GM12878 (cell line): ENCODE measurements at regions not wholly inside any gene's neighbourhood (a gene's known extent, or its start where the extent isn't known, plus 50 kb on each side); places are given as distances from the start of the nearest gene placed in this dataset.

ENCODE experiments used
- CTCF ChIP-seq, 3 experiments: IDR thresholded peaks in 2 of 3; conservative IDR thresholded peaks in 1 of 3; 2 replicates each; pipeline ENCODE4 v1.5.1; 2011; ENCODE audit warnings: low read depth in 3 of 3, low read length in 3 of 3, mild to moderate bottlenecking in 3 of 3, control low read depth in 2 of 3, moderate library complexity in 2 of 3, inconsistent platforms in 1 of 3, mixed read lengths in 1 of 3; ENCODE audit not compliant: control insufficient read depth in 2 of 3, insufficient read depth in 1 of 3; ENCODE audit errors: extremely low read depth in 1 of 3
- E2F4 ChIP-seq: IDR thresholded peaks from 2 replicates; pipeline ENCODE4 v1.6.1; 2012; ENCODE audit warnings: low read depth, low read length, improper control_type of control experiment
- POLR2A ChIP-seq: IDR thresholded peaks from 2 replicates; pipeline ENCODE4 v1.6.1; 2011; ENCODE audit warnings: low read depth, mild to moderate bottlenecking, low read length
- TF ChIP-seq, protein P1 (sequence below): fragments of 450-650 bp; IDR thresholded peaks from 2 replicates; pipeline ENCODE4 v1.6.1; 2014; ENCODE audit warnings: mild to moderate bottlenecking

DNA sequence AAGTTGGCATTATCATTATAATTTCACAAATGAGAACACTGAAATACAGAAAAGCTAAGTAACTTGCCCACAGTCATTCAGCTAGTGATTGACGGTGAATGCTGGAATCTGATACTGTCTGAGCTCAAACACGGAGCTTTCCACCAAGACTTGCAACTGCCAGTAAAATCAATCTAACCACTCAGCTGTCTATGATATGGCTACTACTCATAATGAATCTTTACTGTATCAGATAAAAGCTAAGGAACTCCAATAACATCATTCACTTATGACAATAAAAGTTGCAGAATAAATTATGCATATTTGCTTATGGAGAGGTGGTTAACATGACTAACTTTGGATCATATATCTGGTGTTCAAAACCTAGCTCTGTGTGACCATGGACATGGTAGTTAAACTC is 279.4 kb upstream of the NXPH2 start:
- no peak for TF ChIP-seq E2F4
- TF ChIP-seq CTCF (IDR thresholded peaks at IDR 0.05 in 2 of 3, conservative IDR thresholded peaks at IDR 0.05 in 1 of 3; ENCODE audit: control insufficient read depth in 2 of 3, extremely low read depth in 1 of 3, insufficient read depth in 1 of 3, low read depth in 3 of 3, low read length in 3 of 3): no peak
- TF ChIP-seq POLR2A: no peak
- TF ChIP-seq, protein P1, sequence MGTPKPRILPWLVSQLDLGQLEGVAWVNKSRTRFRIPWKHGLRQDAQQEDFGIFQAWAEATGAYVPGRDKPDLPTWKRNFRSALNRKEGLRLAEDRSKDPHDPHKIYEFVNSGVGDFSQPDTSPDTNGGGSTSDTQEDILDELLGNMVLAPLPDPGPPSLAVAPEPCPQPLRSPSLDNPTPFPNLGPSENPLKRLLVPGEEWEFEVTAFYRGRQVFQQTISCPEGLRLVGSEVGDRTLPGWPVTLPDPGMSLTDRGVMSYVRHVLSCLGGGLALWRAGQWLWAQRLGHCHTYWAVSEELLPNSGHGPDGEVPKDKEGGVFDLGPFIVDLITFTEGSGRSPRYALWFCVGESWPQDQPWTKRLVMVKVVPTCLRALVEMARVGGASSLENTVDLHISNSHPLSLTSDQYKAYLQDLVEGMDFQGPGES: no peak
